ENCODE measurements at regions not wholly inside any gene's neighbourhood (a gene's known extent, or its start where the extent isn't known, plus 50 kb on each side); places are given as distances from the start of the nearest gene placed in this dataset.

GRCh38 chr15:94052711-94053110 is 178.7 kb upstream of the MCTP2 start:
- DNase-seq, result no peak

GRCh38 chr15:94047566-94047965 is 183.8 kb upstream of the MCTP2 start:
- no peak for DNase-seq

DNA sequence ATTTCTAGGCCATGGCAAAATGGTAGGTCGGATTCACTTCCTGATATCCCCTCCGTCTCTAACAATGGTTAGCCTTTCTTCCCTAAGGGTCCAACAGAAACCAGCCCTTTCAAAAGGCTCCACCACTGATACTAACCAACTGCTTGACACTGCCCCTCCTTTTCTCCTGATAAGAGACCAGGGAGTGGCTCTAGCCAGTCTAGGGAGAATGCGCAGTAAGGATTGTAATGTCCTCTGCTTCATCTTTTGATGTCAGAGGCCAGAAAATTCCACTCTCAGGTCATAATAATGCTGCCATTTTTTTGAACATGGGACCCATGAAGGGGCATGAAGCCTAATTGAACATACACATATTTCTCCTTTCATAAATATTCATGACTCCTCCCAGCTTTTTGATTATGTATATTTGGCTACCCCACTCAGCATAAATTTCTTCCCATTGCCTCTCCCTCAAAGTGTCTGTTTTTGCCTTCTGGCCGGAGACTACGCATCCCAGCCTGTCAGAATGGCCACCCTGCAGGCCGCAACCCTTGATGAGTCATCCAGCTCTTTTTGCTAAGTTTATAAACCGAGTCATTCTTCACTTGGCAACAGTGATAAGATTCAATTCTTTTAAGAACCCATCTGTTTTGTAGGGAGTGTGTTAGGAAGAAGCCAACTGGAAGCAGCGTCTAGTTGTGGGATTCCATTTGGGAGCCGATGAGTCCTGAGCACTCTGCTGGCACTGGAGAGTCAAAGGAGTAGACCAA is 189.0 kb upstream of the MCTP2 start:
- no peak for DNase-seq

- DNase-seq, result no peak
Observed at GRCh38 chr15:94041746-94042145, 189.6 kb upstream of the MCTP2 start.

- no peak for DNase-seq
Observed at GRCh38 chr15:94040541-94041248, 190.7 kb upstream of the MCTP2 start.

- DNase-seq, result no peak
Observed at GRCh38 chr15:94036156-94036555, 195.2 kb upstream of the MCTP2 start.

DNA sequence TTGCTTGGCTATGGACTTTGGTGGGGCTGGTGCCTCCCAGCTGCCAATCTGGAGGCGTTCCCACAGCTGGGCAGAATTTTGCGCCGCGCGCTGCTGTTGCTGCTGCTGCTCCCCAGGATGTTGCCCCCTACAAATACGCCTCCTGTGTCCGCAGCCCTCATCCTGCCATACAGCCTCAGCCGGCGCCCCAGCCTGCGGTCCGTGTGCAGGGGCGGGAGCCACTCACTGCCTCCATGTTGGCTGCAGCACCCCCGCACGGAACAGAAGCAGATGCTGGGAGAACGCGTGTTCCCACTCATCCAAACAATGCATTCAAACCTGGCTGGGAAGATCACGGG is 197.7 kb upstream of the MCTP2 start:
- no peak for DNase-seq

DNA sequence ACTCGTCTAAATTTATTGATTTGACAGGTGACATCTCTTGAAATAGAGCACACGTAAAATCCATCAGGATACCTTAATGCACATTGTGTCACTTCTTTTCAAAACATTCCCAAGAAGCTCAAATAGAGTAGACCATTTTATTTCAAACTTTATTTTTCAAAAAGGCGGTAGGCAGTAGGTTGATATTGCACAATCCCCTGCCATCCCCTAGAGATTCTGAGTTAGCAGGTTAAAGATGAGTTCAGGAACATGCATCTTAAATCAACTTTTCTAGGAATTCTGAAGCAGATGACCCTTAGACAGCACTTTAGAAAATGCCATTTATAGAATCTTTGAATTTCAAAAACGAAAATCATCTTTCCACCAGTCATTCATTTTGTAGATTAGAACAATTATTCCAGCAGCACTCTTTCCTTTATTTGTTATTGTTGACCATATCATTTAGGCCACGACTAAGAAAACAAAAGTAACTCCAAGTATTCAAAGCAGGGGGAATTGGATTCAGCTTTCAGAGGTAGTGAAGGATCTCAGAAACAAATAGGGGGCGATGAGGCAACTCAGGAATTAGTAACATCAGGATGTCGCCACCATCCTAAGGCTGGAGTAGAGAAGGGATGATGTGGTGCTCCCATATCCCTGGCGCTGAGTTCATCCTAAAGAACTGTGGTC is 198.2 kb upstream of the MCTP2 start:
- DNase-seq, result no peak

DNA sequence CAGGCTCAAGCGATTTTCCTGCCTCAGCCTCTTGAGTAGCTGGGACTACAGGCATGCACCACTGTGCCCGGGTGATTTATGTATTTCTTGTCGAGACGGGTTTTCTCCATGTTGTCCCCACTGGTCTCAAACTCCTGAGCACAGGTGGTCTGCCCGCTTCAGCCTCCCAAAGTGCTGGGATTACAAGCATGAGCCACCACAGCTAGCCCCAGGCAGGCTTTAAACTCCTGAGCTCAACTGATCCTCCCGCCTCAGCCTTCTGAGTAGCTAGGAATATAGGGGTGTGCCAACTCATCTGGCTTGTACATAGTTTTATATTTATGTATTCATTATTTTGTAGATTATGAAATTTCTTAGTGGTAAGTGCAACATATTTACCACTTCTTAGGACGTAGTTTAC is 198.8 kb upstream of the MCTP2 start:
- DNase-seq, result no peak

DNA sequence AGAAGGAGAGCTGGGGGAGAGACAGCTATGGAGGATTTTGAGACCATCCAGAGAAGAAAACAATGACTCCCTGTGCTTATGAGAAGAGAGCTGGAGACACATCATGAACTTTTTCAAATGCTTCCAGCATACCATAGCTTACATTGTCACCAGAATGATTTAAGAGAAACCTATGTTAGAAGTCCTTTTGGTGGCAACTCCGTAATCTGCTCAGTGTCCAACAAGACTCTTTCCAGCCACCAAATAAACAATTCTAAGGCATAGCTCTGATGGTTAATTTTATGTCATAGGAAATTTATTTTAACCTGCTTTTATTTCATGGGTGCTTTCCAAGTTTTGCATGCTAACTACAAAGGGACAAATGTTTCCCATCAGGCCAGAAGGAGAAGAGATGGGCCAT is 200.3 kb upstream of the MCTP2 start:
- no peak for DNase-seq

DNA sequence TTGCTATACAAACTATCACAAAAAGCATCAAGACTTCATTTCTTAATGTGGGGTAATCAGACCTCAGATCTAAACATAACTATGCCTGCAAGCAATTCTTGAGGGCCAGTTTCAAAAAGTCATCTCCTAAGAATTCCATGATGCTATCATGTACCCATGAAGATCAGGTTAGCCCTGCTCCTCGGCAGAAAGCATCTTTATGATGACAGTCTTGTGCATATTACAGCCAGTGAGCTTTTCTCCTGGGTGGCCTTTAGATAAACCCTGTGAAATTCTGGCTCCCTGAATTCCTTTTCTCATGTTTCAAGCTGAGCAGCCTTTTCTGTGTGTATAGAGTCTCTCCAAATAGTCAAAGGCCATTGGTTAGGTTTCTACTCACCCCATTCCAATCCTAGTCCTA is 201.9 kb upstream of the MCTP2 start:
- no peak for DNase-seq

DNA sequence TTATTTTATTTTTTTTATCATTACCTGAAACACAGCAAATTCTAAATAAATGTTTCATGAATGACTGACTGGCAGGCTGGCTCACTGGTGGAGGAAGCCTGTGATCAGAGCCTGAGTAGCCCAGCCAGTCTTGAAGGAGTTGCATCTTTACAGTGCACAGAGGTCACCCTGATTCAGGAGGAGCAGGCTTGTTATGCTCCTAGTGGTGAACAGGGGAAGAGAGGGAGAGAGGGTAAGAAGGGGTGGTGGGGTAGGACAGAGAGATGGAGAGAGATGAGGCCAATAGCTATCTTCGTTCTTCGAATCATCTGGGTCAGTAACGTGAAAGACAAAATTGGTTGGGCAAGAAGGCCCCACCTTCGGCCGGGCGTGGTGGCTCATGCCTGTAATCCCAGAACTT is 202.6 kb upstream of the MCTP2 start:
- no peak for DNase-seq

DNA sequence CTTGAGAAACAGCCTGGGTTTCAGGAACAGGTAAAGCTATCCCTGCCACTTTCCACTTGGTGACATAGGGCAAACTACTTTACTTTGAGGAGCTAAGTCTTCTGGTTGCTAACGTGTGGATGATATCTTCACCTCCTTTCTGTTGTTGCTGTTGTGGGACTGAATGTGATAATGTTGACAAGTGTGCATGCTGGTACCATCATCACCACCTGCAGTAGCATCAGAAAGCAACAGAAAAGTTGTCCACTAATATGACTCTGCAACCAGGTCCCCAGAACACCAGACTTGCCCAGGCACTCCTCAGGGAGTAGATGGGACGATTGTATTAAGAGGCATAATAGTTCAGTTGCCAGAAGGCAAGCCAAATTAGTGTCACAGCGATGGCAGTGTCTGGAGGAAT is 203.2 kb upstream of the MCTP2 start:
- no peak for DNase-seq

GRCh38 chr15:94027581-94027980 is 203.8 kb upstream of the MCTP2 start:
- no peak for DNase-seq

- no peak for DNase-seq
Observed at GRCh38 chr15:94026458-94027304, 204.7 kb upstream of the MCTP2 start.

DNA sequence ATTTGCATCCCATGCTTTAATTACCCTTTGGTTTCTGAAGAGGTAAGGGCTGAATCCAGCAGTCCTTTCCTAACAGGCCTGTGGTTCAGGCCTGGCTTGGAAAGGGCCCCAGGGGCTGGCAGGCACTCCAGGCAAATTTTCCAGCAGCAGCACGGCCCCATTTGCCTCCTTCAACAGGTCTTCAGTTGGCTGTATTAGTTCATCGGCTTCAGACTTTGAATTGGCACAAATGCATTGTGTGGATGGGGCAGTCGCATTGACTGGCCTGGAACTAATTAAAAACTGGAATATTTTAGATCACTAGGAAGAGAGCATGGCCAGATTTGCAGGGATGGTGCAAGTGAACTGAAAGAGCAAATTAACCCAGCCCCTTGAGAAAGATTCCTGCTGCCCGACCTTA is 207.8 kb upstream of the MCTP2 start:
- no peak for DNase-seq

DNA sequence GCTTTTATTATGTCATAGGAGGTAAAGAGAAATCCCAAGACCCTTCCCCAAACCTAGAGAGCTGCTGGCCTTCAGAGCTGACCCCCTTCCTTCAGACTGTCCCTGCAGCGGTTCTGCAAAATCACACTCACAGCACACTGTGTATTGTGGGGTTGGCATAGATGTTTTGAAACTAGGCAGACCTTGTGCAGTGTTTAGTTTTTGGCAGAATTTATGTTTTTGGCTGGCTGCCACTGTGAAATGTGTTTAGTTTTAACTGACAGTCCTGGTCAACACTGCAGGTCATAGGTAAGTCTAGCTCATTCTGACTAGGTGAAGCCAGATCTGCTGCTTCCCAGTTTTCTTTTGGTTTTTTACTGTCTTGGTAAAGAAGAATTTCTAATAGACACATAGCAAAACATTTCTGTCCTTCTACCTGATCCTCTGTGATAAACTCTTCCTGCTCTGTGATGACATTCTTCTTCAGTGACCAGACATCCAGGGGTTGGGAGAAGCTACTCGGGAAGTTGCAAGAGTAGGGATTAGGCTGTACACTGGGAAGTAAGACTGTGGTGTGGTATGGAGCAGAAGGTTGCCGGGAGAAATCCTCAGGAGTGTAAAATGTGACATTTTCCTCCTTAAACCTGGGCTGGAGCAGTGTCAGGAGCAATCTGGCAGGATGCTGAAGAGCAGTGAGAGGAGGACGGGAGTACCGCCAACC is 209.6 kb upstream of the MCTP2 start:
- no peak for DNase-seq

DNA sequence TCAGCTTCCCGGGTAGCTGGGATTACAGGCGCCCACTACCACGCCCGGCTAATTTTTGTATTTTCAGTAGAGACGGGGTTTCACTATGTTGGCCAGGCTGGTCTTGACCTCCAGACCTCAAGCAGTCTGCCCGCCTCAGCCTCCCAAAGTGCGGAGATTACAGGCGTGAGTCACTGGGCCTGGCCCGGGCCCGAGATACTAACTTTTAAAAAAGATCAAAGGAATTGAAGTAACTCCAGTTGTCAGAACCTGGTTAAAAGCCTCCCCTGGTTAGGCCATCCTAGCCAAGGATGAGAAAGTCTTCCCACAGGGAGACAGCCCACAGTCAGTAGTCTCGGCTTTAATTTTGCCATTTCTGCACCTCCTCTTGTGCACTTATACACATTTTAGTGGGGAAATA is 212.3 kb upstream of the MCTP2 start:
- DNase-seq, result no peak

DNA sequence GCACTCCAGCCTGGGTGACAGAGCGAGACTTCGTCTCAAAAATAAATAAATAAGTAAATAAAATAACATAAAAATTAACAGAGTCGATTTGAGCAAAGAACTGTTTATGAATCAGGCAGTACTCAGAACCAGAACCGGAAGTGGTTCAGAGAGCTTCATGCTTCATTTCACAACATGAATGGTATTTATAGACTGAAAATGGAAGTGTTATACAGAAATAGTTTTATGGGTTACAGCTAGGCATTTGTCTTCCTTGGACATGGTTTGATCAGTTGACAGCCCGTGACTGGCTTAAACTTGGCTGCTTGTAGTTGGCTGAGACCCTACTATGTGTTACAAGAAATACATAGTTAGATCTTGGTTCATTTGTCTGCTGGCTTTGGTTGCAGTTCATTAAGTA is 216.0 kb upstream of the MCTP2 start:
- DNase-seq, result no peak

- no peak for DNase-seq
Observed at GRCh38 chr15:94008104-94009074, 223.0 kb upstream of the MCTP2 start.

DNA sequence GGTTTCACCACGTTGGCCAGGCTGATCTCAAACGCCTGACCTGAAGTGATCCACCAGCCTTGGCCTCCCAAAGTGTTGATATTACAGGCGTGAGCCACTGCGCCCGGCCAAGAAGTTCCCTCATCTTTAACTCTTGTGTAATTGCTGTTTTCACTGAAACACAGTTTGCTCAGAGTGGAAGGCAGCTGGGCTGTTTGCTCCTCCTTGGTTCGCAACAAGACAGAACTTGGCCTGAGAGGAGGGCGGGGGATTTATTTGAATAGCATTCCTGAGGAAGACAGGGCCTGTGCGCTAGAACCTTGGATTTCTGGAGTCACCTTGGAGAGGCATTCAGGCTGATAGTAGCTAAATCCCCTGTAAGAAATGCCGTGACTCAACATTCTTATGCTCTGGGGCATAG is 226.7 kb upstream of the MCTP2 start:
- no peak for DNase-seq

DNA sequence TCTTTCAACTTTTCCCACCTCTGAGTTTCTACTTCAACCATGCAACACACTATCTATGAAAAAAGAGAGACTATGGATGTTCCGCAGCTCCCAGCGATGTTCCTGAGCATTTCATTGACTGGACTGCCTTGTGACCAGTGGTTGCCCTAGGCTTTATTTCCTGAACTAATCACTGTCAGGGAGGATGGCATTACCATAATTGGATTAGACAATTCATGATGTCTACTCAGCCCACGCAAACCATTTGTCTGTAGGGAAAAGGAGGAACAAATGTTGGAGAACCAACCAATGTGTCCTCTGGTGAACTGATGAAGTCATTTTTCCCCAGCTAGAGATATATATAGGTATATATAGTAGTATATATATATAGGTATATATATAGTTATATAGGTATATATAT is 229.3 kb upstream of the MCTP2 start:
- no peak for DNase-seq
